ENCODE measurements at regions not wholly inside any gene's neighbourhood (a gene's known extent, or its start where the extent isn't known, plus 50 kb on each side); places are given as distances from the start of the nearest gene placed in this dataset.

DNA sequence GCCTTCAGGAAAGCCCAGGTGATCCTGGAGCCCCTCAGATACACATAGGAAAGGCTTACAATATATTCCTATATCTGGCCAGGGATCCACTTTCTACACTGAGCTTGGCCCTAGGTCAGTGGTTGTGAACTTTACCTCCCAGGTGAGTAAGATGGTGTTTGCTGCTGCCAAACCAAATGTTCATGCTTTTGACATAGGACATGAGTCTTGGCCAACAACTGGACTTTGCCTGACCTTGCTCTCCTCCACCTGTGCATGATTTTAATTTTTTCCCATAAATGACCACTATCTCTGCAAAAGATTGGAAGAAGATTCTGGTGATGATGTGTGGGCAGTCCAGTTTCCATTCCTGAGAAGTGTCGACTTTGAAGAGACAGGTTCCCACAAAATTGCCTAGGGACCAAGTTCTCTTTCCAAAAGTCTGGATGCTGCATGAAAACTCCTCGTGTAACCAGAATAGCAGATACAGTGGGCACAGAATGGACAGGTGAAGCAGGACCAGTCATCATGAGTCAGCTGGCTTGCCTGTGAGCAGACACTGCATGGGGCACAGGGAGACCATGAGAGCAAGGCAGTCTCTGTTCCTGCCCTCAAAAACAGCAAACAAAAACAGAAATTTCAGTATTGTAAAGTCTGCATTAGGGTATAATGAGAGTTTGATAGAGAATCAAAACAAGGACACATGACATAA, 226.4 kb upstream of the MON1B start:
- H3K9ac ChIP-seq (ENCODE audit: low read length): no peak overlapping the region
- H3K4me3 ChIP-seq (ENCODE audit: low read depth, low read length, poor library complexity, severe bottlenecking): no peak overlapping the region
- H2AFZ ChIP-seq (ENCODE audit: low read length): no peak overlapping the region

DNA sequence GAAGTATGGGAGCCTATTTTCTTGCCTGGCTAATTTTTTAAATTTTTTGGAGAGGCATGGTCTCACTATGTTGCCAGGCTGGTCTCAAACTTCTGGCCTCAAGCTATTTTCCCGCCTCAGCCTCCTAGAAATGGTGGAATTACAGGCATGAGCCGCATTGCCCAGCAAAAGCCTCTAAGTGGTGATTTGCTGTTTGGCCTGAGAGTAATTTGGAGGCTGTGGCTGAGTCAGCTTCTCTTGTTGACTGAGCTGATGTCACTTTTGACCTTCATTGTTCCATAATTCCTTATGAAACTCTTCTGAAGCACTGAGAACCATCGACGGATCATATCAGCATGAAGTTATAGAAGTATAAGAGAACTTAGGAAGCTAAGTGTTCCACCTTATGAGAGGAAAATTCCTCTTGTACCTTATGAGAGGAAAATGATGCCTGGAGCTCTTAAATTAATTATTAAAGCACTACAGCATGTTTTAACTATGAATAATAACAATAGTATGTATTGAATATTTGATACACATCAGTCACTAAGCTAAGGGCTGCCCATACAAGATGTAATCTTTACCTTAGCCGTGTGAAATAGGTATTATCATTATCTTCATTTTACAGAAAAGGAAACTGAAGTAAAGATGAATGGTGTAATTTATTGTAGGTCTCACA, 220.8 kb upstream of the MON1B start:
- Histone ChIP-seq H3K36me3 (ENCODE audit: insufficient read depth, low read length) (no peaks in the 10 kb centered on the region; the same call in 1 of the 2 replicates), H3K27me3 (ENCODE audit: insufficient read depth, low read length) (no peaks in the 10 kb centered on the region), H4K20me1 (ENCODE audit: insufficient read depth, low read length) (no peaks in the 10 kb centered on the region), H3K4me1 (ENCODE audit: insufficient read depth, low read length, severe bottlenecking) (no peaks in the 10 kb centered on the region), H3K4me3 (ENCODE audit: low read depth, low read length, poor library complexity, severe bottlenecking) (no peak overlapping the region), H3K4me2 (ENCODE audit: low read length) (no peak overlapping the region), H3K9me3 (ENCODE audit: low read length) (no peaks in the 10 kb centered on the region), H2AFZ (ENCODE audit: low read length) (no peak overlapping the region), H3K79me2 (ENCODE audit: insufficient read depth, low read length) (no peaks in the 10 kb centered on the region), H3F3A (ENCODE audit: insufficient read depth, low read length) (no peaks in the 10 kb centered on the region), H3K27ac (ENCODE audit: low read depth, low read length, poor library complexity, severe bottlenecking) (no peak overlapping the region), H3K9ac (ENCODE audit: low read length) (no peak overlapping the region), H3K9me2 (ENCODE audit: low read depth, low read length) (no peaks in the 10 kb centered on the region)
- TF ChIP-seq, protein P1, sequence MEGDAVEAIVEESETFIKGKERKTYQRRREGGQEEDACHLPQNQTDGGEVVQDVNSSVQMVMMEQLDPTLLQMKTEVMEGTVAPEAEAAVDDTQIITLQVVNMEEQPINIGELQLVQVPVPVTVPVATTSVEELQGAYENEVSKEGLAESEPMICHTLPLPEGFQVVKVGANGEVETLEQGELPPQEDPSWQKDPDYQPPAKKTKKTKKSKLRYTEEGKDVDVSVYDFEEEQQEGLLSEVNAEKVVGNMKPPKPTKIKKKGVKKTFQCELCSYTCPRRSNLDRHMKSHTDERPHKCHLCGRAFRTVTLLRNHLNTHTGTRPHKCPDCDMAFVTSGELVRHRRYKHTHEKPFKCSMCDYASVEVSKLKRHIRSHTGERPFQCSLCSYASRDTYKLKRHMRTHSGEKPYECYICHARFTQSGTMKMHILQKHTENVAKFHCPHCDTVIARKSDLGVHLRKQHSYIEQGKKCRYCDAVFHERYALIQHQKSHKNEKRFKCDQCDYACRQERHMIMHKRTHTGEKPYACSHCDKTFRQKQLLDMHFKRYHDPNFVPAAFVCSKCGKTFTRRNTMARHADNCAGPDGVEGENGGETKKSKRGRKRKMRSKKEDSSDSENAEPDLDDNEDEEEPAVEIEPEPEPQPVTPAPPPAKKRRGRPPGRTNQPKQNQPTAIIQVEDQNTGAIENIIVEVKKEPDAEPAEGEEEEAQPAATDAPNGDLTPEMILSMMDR (IDR thresholded peaks at IDR 0.05; ENCODE audit: low read length): no peak
- no peak for TF ChIP-seq EZH2 (IDR thresholded peaks at IDR 0.05; ENCODE audit: borderline replicate concordance, low read length)

More for the DNA sequence above, 226.4 kb upstream of the MON1B start:
- Histone ChIP-seq H3K4me1 (ENCODE audit: insufficient read depth, low read length, severe bottlenecking) (peaks cover 16% of the 10 kb centered on the region), H3F3A (ENCODE audit: insufficient read depth, low read length) (no peaks in the 10 kb centered on the region), H4K20me1 (ENCODE audit: insufficient read depth, low read length) (no peaks in the 10 kb centered on the region), H3K4me2 (ENCODE audit: low read length) (no peak overlapping the region), H3K27me3 (ENCODE audit: insufficient read depth, low read length) (no peaks in the 10 kb centered on the region), H3K79me2 (ENCODE audit: insufficient read depth, low read length) (no peaks in the 10 kb centered on the region), H3K36me3 (ENCODE audit: insufficient read depth, low read length) (no peaks in the 10 kb centered on the region; the same call in 1 of the 2 replicates), H3K27ac (ENCODE audit: low read depth, low read length, poor library complexity, severe bottlenecking) (peak overlapping the region; percentile 39), H3K9me2 (ENCODE audit: low read depth, low read length) (no peaks in the 10 kb centered on the region), H3K9me3 (ENCODE audit: low read length) (no peaks in the 10 kb centered on the region)
- TF ChIP-seq EZH2 (IDR thresholded peaks at IDR 0.05; ENCODE audit: borderline replicate concordance, low read length): no peak
- TF ChIP-seq, protein P1 (IDR thresholded peaks at IDR 0.05; ENCODE audit: low read length): no peak

DNA sequence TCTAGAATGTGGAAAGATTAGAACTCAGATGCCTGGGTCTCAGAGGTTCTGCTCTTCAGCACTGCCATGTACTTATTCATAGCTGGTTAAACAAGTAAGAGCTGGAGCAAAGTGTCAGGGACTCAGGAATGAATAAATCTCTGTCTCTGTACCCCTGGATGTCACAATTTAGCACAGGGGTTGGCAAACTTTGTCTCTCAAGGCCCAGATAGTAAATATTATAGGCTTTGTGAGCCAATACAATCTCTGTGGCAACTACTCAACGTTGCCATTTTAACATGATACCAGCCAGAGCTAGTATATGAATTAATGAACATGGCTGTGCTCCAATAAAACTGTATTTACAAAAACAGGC, 220.3 kb upstream of the MON1B start:
- Histone ChIP-seq H3K9me2 (ENCODE audit: low read depth, low read length) (no peaks in the 10 kb centered on the region), H3K27ac (ENCODE audit: low read depth, low read length, poor library complexity, severe bottlenecking) (no peak overlapping the region), H4K20me1 (ENCODE audit: insufficient read depth, low read length) (no peaks in the 10 kb centered on the region), H3F3A (ENCODE audit: insufficient read depth, low read length) (no peaks in the 10 kb centered on the region), H3K36me3 (ENCODE audit: insufficient read depth, low read length) (no peaks in the 10 kb centered on the region; the same call in 1 of the 2 replicates), H3K4me3 (ENCODE audit: low read depth, low read length, poor library complexity, severe bottlenecking) (no peak overlapping the region), H3K4me1 (ENCODE audit: insufficient read depth, low read length, severe bottlenecking) (no peaks in the 10 kb centered on the region), H3K4me2 (ENCODE audit: low read length) (no peak overlapping the region), H3K9me3 (ENCODE audit: low read length) (no peaks in the 10 kb centered on the region), H2AFZ (ENCODE audit: low read length) (no peak overlapping the region), H3K27me3 (ENCODE audit: insufficient read depth, low read length) (no peaks in the 10 kb centered on the region), H3K9ac (ENCODE audit: low read length) (no peak overlapping the region), H3K79me2 (ENCODE audit: insufficient read depth, low read length) (no peaks in the 10 kb centered on the region)
- TF ChIP-seq, protein P1 (IDR thresholded peaks at IDR 0.05; ENCODE audit: low read length): no peak
- TF ChIP-seq EZH2 (IDR thresholded peaks at IDR 0.05; ENCODE audit: borderline replicate concordance, low read length): no peak

Measured in OCI-LY1 (cell line).